Transverse colon (tissue), 4 donors: ENCODE measurements at regions not wholly inside any gene's neighbourhood (a gene's known extent, or its start where the extent isn't known, plus 50 kb on each side); places are given as distances from the start of the nearest gene placed in this dataset.

Source experiments
- EP300 ChIP-seq: sonication (generic); formaldehyde crosslinking; IDR thresholded peaks from one replicate; pipeline ENCODE4 v1.6.1; 2017; ENCODE audit warnings: antibody characterized with exemption, low read depth
- POLR2A ChIP-seq: fragments of 450-650 bp; IDR thresholded peaks from one replicate; pipeline ENCODE4 v1.6.1; 2016; ENCODE audit warnings: antibody characterized with exemption, mild to moderate bottlenecking, moderate library complexity
- POLR2AphosphoS5 ChIP-seq, 3 donors: sonication (generic); formaldehyde crosslinking; IDR thresholded peaks; one replicate each; pipeline ENCODE4 v1.6.1; 2016; ENCODE audit warnings: antibody characterized with exemption in 3 of 3
- TF ChIP-seq, protein P1 (sequence below), 5 experiments: fragments of 200-600 bp in 3 of 5; fragments of 450-650 bp in 2 of 5; sonication (generic) in 3 of 5; IDR thresholded peaks; 1 replicate in 2 of 5; 2 replicates in 3 of 5; pipeline ENCODE4 v1.5.1; 2016 to 2017; ENCODE audit warnings: antibody characterized with exemption in 5 of 5, inconsistent platforms in 3 of 5, mild to moderate bottlenecking in 2 of 5, moderate library complexity in 1 of 5

DNA sequence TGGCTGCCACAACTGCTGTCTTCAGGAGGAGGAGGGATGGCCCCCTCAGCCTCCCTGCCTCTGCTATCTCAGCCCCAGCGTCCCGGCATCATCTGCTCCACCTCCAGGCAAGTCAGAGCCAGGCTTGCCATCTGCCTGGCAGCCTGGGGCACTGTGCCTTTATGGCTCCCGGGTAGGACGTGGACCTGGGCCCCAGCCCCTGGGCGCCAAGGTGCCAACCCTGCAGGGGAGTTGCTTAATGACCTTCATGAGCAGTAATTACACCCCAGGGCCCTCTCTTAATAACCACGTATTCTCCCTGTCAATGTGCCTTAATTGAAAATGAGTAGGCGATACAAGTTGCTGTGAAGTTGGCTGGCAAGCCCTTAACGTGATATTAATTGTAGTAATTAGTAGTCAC, 122.1 kb upstream of the MLN start:
- TF ChIP-seq, protein P1, sequence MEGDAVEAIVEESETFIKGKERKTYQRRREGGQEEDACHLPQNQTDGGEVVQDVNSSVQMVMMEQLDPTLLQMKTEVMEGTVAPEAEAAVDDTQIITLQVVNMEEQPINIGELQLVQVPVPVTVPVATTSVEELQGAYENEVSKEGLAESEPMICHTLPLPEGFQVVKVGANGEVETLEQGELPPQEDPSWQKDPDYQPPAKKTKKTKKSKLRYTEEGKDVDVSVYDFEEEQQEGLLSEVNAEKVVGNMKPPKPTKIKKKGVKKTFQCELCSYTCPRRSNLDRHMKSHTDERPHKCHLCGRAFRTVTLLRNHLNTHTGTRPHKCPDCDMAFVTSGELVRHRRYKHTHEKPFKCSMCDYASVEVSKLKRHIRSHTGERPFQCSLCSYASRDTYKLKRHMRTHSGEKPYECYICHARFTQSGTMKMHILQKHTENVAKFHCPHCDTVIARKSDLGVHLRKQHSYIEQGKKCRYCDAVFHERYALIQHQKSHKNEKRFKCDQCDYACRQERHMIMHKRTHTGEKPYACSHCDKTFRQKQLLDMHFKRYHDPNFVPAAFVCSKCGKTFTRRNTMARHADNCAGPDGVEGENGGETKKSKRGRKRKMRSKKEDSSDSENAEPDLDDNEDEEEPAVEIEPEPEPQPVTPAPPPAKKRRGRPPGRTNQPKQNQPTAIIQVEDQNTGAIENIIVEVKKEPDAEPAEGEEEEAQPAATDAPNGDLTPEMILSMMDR (IDR thresholded peaks at IDR 0.05), result no peak
- TF ChIP-seq EP300, result no peak
- no peak for TF ChIP-seq POLR2AphosphoS5 (IDR thresholded peaks at IDR 0.05)
- TF ChIP-seq POLR2A, result no peak
